IPS-20b (cell line): ENCODE measurements at regions not wholly inside any gene's neighbourhood (a gene's known extent, or its start where the extent isn't known, plus 50 kb on each side); places are given as distances from the start of the nearest gene placed in this dataset.

Experiments
- H3K27ac ChIP-seq: one replicate; pipeline ENCODE4 v1.5.1; 2013; ENCODE audit warnings: low read length
- H3K27me3 ChIP-seq: 2 replicates; pipeline ENCODE4 v1.6.1; 2013; ENCODE audit warnings: mild to moderate bottlenecking, low read length, inconsistent platforms; ENCODE audit not compliant: insufficient read depth
- H3K36me3 ChIP-seq: 2 replicates; pipeline ENCODE4 v1.6.1; 2013; ENCODE audit warnings: low read depth, mild to moderate bottlenecking, inconsistent platforms, low read length, moderate library complexity; ENCODE audit not compliant: insufficient read depth
- H3K4me1 ChIP-seq: 2 replicates; pipeline ENCODE4 v1.6.1; 2013; ENCODE audit warnings: mild to moderate bottlenecking, control low read depth, inconsistent platforms, low read length, moderate library complexity; ENCODE audit not compliant: insufficient read depth
- H3K4me3 ChIP-seq: 2 replicates; pipeline ENCODE4 v1.5.1; 2013; ENCODE audit warnings: mild to moderate bottlenecking, low read length, inconsistent platforms
- H3K9ac ChIP-seq: 2 replicates; pipeline ENCODE4 v1.6.1; 2013; ENCODE audit warnings: low read depth, mild to moderate bottlenecking, inconsistent platforms, low read length, moderate library complexity
- H3K9me3 ChIP-seq: 2 replicates; pipeline ENCODE4 v1.6.1; 2013; ENCODE audit warnings: mild to moderate bottlenecking, low read depth, low read length, inconsistent platforms; ENCODE audit not compliant: insufficient read depth

DNA sequence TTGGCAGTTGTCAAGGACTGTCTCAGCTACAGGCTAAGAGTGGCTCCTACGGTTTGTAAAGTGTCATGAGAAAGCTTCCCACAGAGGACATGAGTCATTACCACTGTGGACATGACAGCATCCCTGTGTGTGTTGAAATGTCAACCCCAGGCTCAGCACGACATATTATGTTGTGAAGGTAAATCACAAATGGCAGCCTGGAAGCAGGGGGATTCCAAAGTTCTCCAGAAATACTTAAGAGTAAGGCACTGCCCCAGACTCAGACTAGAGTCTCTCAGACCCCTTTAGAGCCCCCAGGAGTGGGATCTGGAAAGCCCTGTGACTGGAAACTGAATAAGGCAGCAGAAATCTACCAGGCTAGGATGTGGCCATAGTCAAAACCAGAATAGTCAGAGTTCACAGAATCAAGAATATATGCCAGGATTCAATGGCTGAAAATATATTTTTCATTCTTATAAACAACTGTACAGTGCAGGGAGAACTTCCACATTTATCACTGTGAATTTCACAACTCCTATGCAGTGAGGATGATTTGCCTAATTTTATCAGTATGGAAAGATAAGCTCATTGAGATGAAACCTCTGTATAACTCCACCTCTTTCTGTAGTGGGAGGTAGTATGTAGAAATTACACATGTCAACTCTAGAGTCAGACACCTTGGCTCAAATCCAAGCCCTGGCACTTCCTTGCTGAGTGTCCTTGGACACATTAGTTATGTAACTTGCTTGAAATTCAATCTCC is 237.1 kb upstream of the CFAP20DC start:
- H3K9ac ChIP-seq, result no peak overlapping the region
- no peak overlapping the region for H3K27ac ChIP-seq
- no peaks in the 10 kb centered on the region for H3K36me3 ChIP-seq
- no peaks in the 10 kb centered on the region for H3K9me3 ChIP-seq
- H3K4me3 ChIP-seq, result no peak overlapping the region
- H3K27me3 ChIP-seq, result no peaks in the 10 kb centered on the region
- H3K4me1 ChIP-seq, result no peaks in the 10 kb centered on the region

DNA sequence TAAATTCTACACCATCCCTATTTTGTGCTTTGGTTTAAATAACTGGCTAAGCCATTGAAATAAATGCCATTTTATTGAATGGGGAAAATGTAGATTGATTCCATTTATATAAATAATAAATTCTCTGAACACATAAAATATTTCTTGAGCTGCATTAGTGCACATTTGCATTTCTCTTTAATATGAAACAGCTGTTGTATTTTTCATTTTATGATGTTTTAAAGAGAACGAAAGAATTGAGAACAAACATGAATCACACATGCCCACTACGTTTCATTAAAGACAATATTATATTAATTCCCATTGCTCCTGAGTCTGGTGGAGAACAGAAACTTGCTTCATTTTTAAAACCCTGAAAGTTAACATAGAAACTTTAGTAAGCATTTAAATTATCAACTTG is 235.7 kb upstream of the CFAP20DC start:
- Histone ChIP-seq H3K27me3 (no peaks in the 10 kb centered on the region), H3K4me1 (no peaks in the 10 kb centered on the region), H3K4me3 (no peak overlapping the region), H3K9me3 (no peaks in the 10 kb centered on the region), H3K36me3 (no peaks in the 10 kb centered on the region), H3K9ac (no peak overlapping the region), H3K27ac (no peak overlapping the region)

DNA sequence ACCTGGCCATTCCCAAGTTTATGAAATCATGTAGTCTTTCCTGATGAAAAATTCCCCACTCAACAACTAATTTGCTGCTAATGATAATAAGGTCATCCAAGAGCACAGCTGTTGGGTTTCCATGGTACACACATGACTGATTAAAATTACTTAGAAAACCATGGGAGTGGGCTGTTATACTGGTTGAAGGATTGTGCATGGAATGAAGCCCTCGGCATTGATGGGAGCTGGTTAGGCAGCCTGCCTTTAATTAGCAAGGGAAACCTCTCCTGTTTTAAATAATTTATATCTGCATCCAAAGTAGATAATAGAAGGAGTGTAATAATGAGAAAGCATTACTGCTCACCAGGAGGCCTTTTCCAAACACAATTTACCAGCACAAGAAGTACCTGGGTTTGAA is 235.1 kb upstream of the CFAP20DC start:
- H3K27ac ChIP-seq, result no peak overlapping the region

DNA sequence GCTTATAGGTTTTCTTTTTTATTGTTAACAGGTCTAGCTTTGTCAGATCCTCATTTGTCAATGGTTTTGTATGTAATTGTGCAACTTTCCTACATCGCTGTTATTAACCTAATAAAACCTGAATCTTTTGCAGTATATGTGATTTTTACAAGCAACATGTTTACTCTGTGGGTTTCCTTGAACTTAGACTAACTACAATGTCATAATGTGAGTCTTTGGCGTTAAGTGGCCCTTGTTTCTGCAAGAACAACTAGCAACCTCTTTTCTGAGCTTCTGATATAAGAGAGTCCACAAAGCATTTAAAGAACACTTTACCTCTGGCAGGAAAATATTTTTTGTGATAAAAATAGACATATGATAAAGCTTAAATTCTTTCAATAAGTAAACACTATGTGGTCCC is 230.3 kb upstream of the CFAP20DC start:
- no peaks in the 10 kb centered on the region for H3K9me3 ChIP-seq
- H3K9ac ChIP-seq, result no peak overlapping the region
- H3K4me3 ChIP-seq, result no peak overlapping the region
- H3K27ac ChIP-seq, result no peak overlapping the region
- no peaks in the 10 kb centered on the region for H3K27me3 ChIP-seq
- no peaks in the 10 kb centered on the region for H3K4me1 ChIP-seq
- H3K36me3 ChIP-seq, result no peaks in the 10 kb centered on the region

More for the DNA sequence above, 235.1 kb upstream of the CFAP20DC start:
- no peak overlapping the region for H3K9ac ChIP-seq
- H3K36me3 ChIP-seq, result no peaks in the 10 kb centered on the region
- no peaks in the 10 kb centered on the region for H3K9me3 ChIP-seq
- no peak overlapping the region for H3K4me3 ChIP-seq
- H3K4me1 ChIP-seq, result no peaks in the 10 kb centered on the region
- no peaks in the 10 kb centered on the region for H3K27me3 ChIP-seq

DNA sequence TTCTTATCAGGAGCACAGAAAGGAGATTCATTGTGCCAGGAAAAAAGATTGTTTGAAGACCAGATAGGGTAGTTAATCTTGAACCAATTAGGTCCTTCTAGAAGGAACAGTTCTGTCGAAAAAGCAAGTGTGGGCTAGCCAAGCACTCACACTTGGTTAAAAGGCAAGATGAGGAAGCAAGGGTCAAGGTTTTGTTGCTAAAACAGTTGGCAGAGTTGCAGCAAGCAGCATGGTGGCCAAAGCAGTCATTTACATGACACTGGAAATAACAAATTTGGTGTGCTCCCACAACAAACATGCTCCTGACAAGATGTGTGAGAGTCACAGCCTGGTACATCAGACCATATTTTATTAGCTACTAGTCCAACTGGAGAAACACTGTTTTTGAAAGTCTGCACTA is 228.0 kb upstream of the CFAP20DC start:
- H3K4me3 ChIP-seq, result no peak overlapping the region
- H3K27ac ChIP-seq, result no peak overlapping the region
- H3K9me3 ChIP-seq, result no peaks in the 10 kb centered on the region
- H3K4me1 ChIP-seq, result no peaks in the 10 kb centered on the region
- H3K9ac ChIP-seq, result no peak overlapping the region
- no peaks in the 10 kb centered on the region for H3K27me3 ChIP-seq
- H3K36me3 ChIP-seq, result no peaks in the 10 kb centered on the region

DNA sequence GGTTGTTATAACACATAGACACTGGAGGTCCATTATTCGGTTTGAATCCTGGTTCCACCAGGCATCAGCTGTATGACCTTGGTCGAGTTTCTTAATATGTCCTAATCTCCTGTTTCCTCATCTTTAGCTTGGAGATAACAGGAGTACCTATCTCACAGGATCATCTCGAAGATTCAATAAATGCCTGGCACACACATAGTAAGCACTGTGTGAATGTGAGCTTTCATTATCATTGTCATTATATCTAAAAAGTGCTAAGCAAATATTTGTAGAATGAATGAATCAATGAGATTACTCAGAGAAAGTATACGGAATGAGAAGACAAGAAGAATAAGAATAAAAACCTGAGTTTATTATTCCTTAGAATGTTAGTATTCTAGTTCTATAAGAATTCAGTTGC is 227.4 kb upstream of the CFAP20DC start:
- Histone ChIP-seq H3K27me3 (no peaks in the 10 kb centered on the region), H3K9me3 (no peaks in the 10 kb centered on the region), H3K27ac (no peak overlapping the region), H3K36me3 (no peaks in the 10 kb centered on the region), H3K4me1 (no peaks in the 10 kb centered on the region), H3K9ac (no peak overlapping the region), H3K4me3 (no peak overlapping the region)

DNA sequence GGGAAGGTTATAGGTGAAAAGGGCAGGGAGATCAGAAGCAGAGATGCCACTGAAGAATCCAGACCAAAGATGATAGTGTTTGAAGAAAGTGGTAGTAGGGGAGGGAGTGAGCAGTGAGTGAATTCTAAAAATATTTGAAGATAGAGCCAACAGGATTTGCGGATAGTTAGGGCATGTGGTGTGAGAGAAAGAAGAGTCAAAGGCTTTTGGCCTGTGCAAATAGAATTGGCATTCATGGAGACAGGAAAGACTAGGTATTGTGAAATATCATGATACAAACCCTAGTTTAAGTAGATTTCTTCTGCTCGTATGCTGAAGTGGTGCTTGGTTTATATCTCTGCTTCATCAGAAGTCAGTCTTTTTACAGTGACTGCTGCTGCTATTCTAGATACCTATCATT is 224.2 kb upstream of the CFAP20DC start:
- H3K4me3 ChIP-seq, result no peak overlapping the region

DNA sequence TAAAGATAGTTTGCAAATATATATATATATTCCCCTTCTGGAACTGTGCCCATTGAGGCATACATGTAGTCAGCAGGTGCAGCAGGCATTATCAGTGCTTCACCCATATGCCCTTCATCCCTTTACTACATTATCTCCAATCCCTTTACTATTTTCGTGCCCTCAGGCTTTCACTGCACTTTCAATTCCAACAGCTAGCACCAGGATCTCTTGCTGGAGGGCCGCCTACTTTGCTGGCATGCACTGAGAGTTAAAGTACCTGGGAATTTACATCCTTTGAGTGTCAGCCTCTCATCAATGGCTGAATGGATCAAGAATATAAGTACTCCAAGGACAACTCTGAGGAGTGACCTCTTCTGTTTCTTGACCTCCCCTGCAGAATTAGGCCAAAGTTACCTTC is 222.1 kb upstream of the CFAP20DC start:
- H3K4me3 ChIP-seq, result no peak overlapping the region
- H3K36me3 ChIP-seq, result no peaks in the 10 kb centered on the region
- no peaks in the 10 kb centered on the region for H3K27me3 ChIP-seq
- no peak overlapping the region for H3K27ac ChIP-seq
- H3K9ac ChIP-seq, result no peak overlapping the region
- H3K4me1 ChIP-seq, result no peaks in the 10 kb centered on the region
- no peaks in the 10 kb centered on the region for H3K9me3 ChIP-seq

More for the DNA sequence above, 224.2 kb upstream of the CFAP20DC start:
- Histone ChIP-seq H3K27ac (no peak overlapping the region), H3K27me3 (no peaks in the 10 kb centered on the region), H3K9ac (no peak overlapping the region), H3K4me1 (no peaks in the 10 kb centered on the region), H3K36me3 (no peaks in the 10 kb centered on the region), H3K9me3 (no peaks in the 10 kb centered on the region)

DNA sequence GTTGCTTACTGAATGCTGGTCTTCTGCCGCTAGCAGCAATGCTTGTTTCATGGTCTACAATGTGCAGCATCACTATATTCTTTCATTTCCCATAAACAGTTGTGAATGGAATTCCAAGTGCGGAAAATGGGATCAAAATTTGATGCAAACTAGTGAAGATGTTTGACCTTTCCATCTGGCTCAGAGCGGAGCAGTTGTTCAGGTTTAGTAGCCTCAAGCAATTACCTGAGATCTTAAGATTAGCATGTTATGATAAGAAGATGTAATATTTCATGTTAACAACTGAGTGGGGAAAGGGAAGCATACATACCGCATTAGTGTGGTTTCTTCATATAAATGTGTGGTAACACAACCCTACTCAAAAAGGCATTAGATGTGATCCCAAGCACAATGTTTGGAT is 221.1 kb upstream of the CFAP20DC start:
- H3K4me1 ChIP-seq, result no peaks in the 10 kb centered on the region
- H3K27ac ChIP-seq, result no peak overlapping the region
- H3K4me3 ChIP-seq, result no peak overlapping the region
- H3K9ac ChIP-seq, result no peak overlapping the region
- no peaks in the 10 kb centered on the region for H3K36me3 ChIP-seq
- no peaks in the 10 kb centered on the region for H3K9me3 ChIP-seq
- no peaks in the 10 kb centered on the region for H3K27me3 ChIP-seq

DNA sequence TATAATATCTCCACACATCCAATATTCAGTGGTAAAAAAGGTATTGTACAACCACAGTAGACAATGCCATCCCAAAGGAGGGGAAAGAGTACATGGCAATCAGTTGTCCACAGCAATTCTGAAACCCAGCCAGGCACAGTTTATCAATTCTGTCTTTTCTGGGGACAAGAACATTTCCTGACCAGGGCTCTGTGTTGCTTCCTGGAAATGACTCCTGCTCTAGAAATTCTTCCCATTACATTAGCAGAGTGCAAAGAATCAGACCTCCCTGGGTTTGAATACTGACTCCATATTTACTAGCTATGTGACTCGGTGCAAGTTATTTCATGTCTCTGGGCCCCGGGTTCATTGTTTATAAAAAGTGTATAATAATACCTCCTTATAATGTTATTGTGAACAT is 220.4 kb upstream of the CFAP20DC start:
- Histone ChIP-seq H3K9me3 (no peaks in the 10 kb centered on the region), H3K27me3 (no peaks in the 10 kb centered on the region), H3K4me3 (no peak overlapping the region), H3K27ac (no peak overlapping the region), H3K36me3 (no peaks in the 10 kb centered on the region), H3K9ac (no peak overlapping the region), H3K4me1 (no peaks in the 10 kb centered on the region)

DNA sequence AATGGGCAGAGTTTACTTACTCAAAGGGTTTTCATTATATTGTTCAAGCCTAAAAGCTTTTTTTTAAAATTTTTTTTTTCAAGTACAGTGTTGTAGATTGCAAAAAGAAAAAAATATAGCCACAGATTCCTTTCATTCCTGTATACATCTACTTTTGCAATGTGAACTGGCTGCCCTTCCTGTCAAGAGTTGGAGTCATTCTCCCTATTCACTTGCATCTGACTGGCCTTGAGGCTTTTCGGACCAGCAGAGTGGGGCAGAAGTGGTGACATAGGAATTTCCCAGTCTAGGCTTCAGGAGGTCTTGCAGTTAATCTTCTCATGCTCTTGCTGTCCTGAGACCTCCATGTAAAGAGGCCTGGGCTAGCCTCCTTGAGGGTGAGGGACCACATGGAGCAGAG is 218.3 kb upstream of the CFAP20DC start:
- Histone ChIP-seq H3K9me3 (no peaks in the 10 kb centered on the region), H3K9ac (no peak overlapping the region), H3K36me3 (no peaks in the 10 kb centered on the region), H3K27ac (no peak overlapping the region), H3K27me3 (no peaks in the 10 kb centered on the region), H3K4me3 (no peak overlapping the region), H3K4me1 (no peaks in the 10 kb centered on the region)

DNA sequence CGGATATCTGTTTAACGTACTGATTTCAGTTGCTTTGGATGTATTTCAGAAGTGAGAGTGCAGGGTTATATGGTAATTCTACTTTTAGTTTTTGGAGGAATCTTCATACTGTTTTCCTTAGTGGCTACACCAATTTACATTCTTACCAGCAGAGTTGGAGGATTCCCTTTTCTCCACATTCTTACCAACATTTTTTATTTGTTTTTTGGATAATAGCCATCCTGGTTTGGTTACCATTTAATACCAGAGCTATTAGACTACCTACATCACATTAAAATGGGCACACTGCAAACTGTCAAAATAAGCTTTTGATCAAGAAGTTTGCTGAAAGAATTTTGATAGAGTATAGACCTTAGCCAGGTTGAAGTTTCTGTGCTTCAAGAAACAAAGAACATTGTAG is 217.2 kb upstream of the CFAP20DC start:
- Histone ChIP-seq H3K4me3 (no peak overlapping the region), H3K27me3 (no peaks in the 10 kb centered on the region), H3K36me3 (no peaks in the 10 kb centered on the region), H3K9ac (no peak overlapping the region), H3K4me1 (no peaks in the 10 kb centered on the region), H3K27ac (no peak overlapping the region), H3K9me3 (no peaks in the 10 kb centered on the region)
